Panc1 (cell line): ENCODE measurements at regions not wholly inside any gene's neighbourhood (a gene's known extent, or its start where the extent isn't known, plus 50 kb on each side); places are given as distances from the start of the nearest gene placed in this dataset.

Source experiments
- POLR2AphosphoS5 ChIP-seq: IDR thresholded peaks from 2 replicates; pipeline ENCODE4 v1.6.1; 2012; ENCODE audit warnings: mild to moderate bottlenecking, low read depth, low read length, moderate library complexity
- SIN3A ChIP-seq: IDR thresholded peaks from 2 replicates; pipeline ENCODE4 v1.6.1; 2012; ENCODE audit warnings: low read depth, mild to moderate bottlenecking, low read length, moderate library complexity, borderline replicate concordance; ENCODE audit not compliant: insufficient read depth
- TCF7L2 ChIP-seq: IDR thresholded peaks from 2 replicates; pipeline ENCODE4 v1.6.1; 2011; ENCODE audit warnings: mild to moderate bottlenecking, low read depth, low read length, inconsistent platforms
- TF ChIP-seq, protein P1 (sequence below): fragments of 450-650 bp; IDR thresholded peaks from 2 replicates; pipeline ENCODE4 v1.5.1; 2017; ENCODE audit warnings: mild to moderate bottlenecking
- TF ChIP-seq, protein P2 (sequence below), 2 experiments: IDR thresholded peaks; 2 replicates each; pipeline ENCODE4 v1.6.1; 2011 to 2012; ENCODE audit warnings: low read depth in 2 of 2, control low read depth in 1 of 2, low read length in 1 of 2, mild to moderate bottlenecking in 1 of 2, moderate library complexity in 1 of 2; ENCODE audit not compliant: insufficient read depth in 1 of 2

DNA sequence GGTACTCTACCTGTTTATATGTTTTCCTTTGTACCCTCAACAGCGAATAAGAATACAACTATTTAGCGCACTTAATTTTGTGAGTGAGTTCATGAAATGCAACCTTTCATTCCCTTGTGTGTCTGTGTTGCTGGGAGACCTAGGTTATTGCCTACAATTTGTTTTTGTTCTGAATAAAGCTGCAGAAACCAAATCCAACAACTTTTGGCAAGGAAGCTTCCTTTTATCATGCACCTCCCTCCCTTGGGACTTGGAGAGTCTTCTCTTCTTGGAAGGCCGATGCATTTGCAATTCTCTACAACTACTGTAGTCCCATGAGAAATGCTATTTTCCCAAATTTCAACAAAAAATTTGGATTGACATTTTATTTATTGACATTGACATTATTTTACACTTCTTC is 1002.4 kb upstream of the CADM2 start:
- TF ChIP-seq, protein P1, sequence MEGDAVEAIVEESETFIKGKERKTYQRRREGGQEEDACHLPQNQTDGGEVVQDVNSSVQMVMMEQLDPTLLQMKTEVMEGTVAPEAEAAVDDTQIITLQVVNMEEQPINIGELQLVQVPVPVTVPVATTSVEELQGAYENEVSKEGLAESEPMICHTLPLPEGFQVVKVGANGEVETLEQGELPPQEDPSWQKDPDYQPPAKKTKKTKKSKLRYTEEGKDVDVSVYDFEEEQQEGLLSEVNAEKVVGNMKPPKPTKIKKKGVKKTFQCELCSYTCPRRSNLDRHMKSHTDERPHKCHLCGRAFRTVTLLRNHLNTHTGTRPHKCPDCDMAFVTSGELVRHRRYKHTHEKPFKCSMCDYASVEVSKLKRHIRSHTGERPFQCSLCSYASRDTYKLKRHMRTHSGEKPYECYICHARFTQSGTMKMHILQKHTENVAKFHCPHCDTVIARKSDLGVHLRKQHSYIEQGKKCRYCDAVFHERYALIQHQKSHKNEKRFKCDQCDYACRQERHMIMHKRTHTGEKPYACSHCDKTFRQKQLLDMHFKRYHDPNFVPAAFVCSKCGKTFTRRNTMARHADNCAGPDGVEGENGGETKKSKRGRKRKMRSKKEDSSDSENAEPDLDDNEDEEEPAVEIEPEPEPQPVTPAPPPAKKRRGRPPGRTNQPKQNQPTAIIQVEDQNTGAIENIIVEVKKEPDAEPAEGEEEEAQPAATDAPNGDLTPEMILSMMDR: no peak
- TF ChIP-seq POLR2AphosphoS5: no peak
- TF ChIP-seq, protein P2, sequence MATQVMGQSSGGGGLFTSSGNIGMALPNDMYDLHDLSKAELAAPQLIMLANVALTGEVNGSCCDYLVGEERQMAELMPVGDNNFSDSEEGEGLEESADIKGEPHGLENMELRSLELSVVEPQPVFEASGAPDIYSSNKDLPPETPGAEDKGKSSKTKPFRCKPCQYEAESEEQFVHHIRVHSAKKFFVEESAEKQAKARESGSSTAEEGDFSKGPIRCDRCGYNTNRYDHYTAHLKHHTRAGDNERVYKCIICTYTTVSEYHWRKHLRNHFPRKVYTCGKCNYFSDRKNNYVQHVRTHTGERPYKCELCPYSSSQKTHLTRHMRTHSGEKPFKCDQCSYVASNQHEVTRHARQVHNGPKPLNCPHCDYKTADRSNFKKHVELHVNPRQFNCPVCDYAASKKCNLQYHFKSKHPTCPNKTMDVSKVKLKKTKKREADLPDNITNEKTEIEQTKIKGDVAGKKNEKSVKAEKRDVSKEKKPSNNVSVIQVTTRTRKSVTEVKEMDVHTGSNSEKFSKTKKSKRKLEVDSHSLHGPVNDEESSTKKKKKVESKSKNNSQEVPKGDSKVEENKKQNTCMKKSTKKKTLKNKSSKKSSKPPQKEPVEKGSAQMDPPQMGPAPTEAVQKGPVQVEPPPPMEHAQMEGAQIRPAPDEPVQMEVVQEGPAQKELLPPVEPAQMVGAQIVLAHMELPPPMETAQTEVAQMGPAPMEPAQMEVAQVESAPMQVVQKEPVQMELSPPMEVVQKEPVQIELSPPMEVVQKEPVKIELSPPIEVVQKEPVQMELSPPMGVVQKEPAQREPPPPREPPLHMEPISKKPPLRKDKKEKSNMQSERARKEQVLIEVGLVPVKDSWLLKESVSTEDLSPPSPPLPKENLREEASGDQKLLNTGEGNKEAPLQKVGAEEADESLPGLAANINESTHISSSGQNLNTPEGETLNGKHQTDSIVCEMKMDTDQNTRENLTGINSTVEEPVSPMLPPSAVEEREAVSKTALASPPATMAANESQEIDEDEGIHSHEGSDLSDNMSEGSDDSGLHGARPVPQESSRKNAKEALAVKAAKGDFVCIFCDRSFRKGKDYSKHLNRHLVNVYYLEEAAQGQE (IDR thresholded peaks at IDR 0.05; ENCODE audit: insufficient read depth in 1 of 2, low read depth in 2 of 2, low read length in 1 of 2): no peak
- no peak for TF ChIP-seq SIN3A
- no peak for TF ChIP-seq TCF7L2
